ENCODE measurements at regions not wholly inside any gene's neighbourhood (a gene's known extent, or its start where the extent isn't known, plus 50 kb on each side); places are given as distances from the start of the nearest gene placed in this dataset.

DNA sequence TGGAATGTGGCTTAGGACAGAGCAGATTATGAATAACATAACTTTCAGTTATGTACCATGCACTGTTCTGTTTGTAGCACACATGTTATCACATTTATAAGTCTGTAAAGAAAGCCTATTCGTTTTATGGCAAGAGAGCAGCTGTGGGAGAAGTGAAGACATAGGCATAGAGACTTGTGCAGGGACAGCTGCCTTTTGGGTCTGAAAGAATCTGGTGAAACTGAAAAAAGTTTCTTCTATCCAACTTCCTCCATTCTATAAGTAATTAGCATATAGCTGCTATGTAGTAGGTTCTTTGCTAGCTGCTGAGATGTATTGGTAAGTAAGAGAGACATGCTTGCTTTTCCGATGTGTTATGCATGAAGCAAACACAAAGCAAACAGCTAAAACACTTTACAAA lies 1095.4 kb upstream of the CADM2 start:
- Histone ChIP-seq H3K4me2 (ENCODE audit: control insufficient read depth, insufficient read depth) (no peak overlapping the region), H3K27me3 (replicated peaks in 1 of 2; ENCODE audit: control insufficient read depth in 2 of 2, insufficient read depth in 2 of 2, low read length in 1 of 2) (no peaks in the 10 kb centered on the region), H3K4me1 (ENCODE audit: control insufficient read depth, insufficient read depth, low read length) (no peaks in the 10 kb centered on the region), H3K9me3 (replicated peaks; ENCODE audit: control insufficient read depth, insufficient read depth, low read length) (no peaks in the 10 kb centered on the region), H3K4me3 (no peak overlapping the region), H3K9ac (ENCODE audit: control insufficient read depth, insufficient read depth, low read length) (no peak overlapping the region), H2AFZ (ENCODE audit: control insufficient read depth, low read depth, low read length) (no peak overlapping the region), H4K20me1 (ENCODE audit: control insufficient read depth, insufficient read depth) (no peaks in the 10 kb centered on the region), H3K79me2 (ENCODE audit: control insufficient read depth, insufficient read depth, low read length) (no peaks in the 10 kb centered on the region), H3K36me3 (ENCODE audit: control insufficient read depth in 2 of 2, insufficient read depth in 2 of 2, low read length in 1 of 2) (no peaks in the 10 kb centered on the region), H3K27ac (ENCODE audit: control insufficient read depth, insufficient read depth) (no peak overlapping the region)
- intact Hi-C loops (cut with micrococcal nuclease; ENCODE audit: unreplicated experiment) (no loop called here), in situ Hi-C loops (cut with MboI) (no loop called here)
- POLR2A ChIA-PET: no interaction called here
- FAIRE-seq (no peak), DNase-seq (ENCODE audit: low read depth, low spot score) (no peak), ATAC-seq (peak; percentile 34; the same call in 2 of the 3 replicates)
- SMC1A ChIA-PET (ENCODE audit: uncharacterized antibody, unreplicated experiment): interaction anchor here (1.0 kb wide), 1 partner anchor 14 kb away, joined by 3 read pairs; no protein-coding TSS in a partner anchor
- CTCF ChIA-PET: interaction anchor here (1.0 kb wide), 1 partner anchor 49 kb away, joined by 3 read pairs; no protein-coding TSS in a partner anchor
- WGBS (ENCODE audit: insufficient coverage, insufficient replicate concordance, low lambda C conversion rate, missing lambda C conversion rate): 45% methylated on average over 2 of the region's 2 CpGs
- RAD21 ChIA-PET (ENCODE audit: unreplicated experiment): no interaction called here
- BruUV-seq (replicated peaks): no TSS peak
- TF ChIP-seq BMI1 (IDR thresholded peaks at IDR 0.05; ENCODE audit: borderline replicate concordance) (no peak), ESRRA (IDR thresholded peaks at IDR 0.05; ENCODE audit: low read length) (no peak), STAT1 (conservative IDR thresholded peaks at IDR 0.05) (no peak), NFYA (IDR thresholded peaks at IDR 0.05; ENCODE audit: borderline replicate concordance, low read depth, low read length) (no peak), ZBED1 (IDR thresholded peaks at IDR 0.05; ENCODE audit: borderline replicate concordance) (no peak), IRF4 (IDR thresholded peaks at IDR 0.05; ENCODE audit: low read depth, low read length) (no peak), YBX1 (IDR thresholded peaks at IDR 0.05) (no peak), CHD2 (IDR thresholded peaks at IDR 0.05; ENCODE audit: borderline replicate concordance, low read depth, low read length) (no peak), NBN (IDR thresholded peaks at IDR 0.05) (no peak), ZNF207 (IDR thresholded peaks at IDR 0.05; ENCODE audit: borderline replicate concordance) (no peak), ZNF24 (IDR thresholded peaks at IDR 0.05) (no peak)
- TF ChIP-seq, protein P1, sequence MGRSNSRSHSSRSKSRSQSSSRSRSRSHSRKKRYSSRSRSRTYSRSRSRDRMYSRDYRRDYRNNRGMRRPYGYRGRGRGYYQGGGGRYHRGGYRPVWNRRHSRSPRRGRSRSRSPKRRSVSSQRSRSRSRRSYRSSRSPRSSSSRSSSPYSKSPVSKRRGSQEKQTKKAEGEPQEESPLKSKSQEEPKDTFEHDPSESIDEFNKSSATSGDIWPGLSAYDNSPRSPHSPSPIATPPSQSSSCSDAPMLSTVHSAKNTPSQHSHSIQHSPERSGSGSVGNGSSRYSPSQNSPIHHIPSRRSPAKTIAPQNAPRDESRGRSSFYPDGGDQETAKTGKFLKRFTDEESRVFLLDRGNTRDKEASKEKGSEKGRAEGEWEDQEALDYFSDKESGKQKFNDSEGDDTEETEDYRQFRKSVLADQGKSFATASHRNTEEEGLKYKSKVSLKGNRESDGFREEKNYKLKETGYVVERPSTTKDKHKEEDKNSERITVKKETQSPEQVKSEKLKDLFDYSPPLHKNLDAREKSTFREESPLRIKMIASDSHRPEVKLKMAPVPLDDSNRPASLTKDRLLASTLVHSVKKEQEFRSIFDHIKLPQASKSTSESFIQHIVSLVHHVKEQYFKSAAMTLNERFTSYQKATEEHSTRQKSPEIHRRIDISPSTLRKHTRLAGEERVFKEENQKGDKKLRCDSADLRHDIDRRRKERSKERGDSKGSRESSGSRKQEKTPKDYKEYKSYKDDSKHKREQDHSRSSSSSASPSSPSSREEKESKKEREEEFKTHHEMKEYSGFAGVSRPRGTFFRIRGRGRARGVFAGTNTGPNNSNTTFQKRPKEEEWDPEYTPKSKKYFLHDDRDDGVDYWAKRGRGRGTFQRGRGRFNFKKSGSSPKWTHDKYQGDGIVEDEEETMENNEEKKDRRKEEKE (IDR thresholded peaks at IDR 0.05): no peak
- TF ChIP-seq, protein P2, sequence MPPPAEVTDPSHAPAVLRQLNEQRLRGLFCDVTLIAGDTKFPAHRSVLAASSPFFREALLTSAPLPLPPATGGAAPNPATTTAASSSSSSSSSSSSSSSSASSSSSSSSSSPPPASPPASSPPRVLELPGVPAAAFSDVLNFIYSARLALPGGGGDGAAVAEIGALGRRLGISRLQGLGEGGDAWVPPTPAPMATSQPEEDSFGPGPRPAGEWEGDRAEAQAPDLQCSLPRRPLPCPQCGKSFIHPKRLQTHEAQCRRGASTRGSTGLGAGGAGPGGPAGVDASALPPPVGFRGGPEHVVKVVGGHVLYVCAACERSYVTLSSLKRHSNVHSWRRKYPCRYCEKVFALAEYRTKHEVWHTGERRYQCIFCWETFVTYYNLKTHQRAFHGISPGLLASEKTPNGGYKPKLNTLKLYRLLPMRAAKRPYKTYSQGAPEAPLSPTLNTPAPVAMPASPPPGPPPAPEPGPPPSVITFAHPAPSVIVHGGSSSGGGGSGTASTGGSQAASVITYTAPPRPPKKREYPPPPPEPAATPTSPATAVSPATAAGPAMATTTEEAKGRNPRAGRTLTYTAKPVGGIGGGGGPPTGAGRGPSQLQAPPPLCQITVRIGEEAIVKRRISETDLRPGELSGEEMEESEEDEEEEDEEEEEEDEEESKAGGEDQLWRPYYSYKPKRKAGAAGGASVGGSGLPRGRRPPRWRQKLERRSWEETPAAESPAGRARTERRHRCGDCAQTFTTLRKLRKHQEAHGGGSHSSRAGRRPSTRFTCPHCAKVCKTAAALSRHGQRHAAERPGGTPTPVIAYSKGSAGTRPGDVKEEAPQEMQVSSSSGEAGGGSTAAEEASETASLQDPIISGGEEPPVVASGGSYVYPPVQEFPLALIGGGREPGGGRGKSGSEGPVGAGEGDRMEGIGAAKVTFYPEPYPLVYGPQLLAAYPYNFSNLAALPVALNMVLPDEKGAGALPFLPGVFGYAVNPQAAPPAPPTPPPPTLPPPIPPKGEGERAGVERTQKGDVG (CRISPR knock-in tag; IDR thresholded peaks at IDR 0.05): no peak
- TF ChIP-seq, protein P3, sequence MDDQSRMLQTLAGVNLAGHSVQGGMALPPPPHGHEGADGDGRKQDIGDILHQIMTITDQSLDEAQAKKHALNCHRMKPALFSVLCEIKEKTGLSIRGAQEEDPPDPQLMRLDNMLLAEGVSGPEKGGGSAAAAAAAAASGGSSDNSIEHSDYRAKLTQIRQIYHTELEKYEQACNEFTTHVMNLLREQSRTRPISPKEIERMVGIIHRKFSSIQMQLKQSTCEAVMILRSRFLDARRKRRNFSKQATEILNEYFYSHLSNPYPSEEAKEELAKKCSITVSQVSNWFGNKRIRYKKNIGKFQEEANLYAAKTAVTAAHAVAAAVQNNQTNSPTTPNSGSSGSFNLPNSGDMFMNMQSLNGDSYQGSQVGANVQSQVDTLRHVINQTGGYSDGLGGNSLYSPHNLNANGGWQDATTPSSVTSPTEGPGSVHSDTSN (IDR thresholded peaks at IDR 0.05; ENCODE audit: insufficient replicate concordance, low read depth, low read length): no peak

All from GM12878 (cell line).